A673 (cell line): ENCODE measurements at regions not wholly inside any gene's neighbourhood (a gene's known extent, or its start where the extent isn't known, plus 50 kb on each side); places are given as distances from the start of the nearest gene placed in this dataset.

Experiments
- BruUV-seq: library from RNA; stranded (reverse); fragments of 400-500 nt; replicated peaks from 2 replicates; lab custom pipeline; 2021; lab: Mats Ljungman, UMichigan
- CTCF ChIA-PET: fragments of 300-600 bp; sonication (Branson Sonifier 250); formaldehyde crosslinking; loops from one replicate; lab custom pipeline; 2022; ENCODE audit warnings: antibody characterized with exemption; lab: Charles Lee
- POLR2A ChIA-PET: fragments of 300-600 bp; sonication (Branson Sonifier 250); formaldehyde crosslinking; loops from one replicate; lab custom pipeline; 2022; ENCODE audit warnings: antibody characterized with exemption; ENCODE audit not compliant: low non-redundant PET; lab: Charles Lee
- DNase-seq: peaks from one replicate; pipeline ENCODE4 v3.0.0-alpha.2; 2015; ENCODE audit warnings: low spot score
- H3K27ac ChIP-seq: fragments of 200-600 bp; sonication (generic); 2 replicates; pipeline ENCODE4 v1.5.1; 2016; ENCODE audit warnings: mixed run types, low read depth, mild to moderate bottlenecking, mixed read lengths, antibody characterized with exemption, low read length; ENCODE audit not compliant: poor library complexity, severe bottlenecking
- H3K27me3 ChIP-seq: fragments of 200-600 bp; sonication (generic); replicated peaks from 2 replicates; pipeline ENCODE4 v1.6.1; 2017; ENCODE audit warnings: mixed run types, low read depth, mild to moderate bottlenecking, mixed read lengths, antibody characterized with exemption, low read length; ENCODE audit not compliant: insufficient read depth, poor library complexity
- H3K36me3 ChIP-seq: fragments of 200-600 bp; sonication (generic); 2 replicates; pipeline ENCODE4 v1.6.1; 2016; ENCODE audit warnings: mixed run types, mild to moderate bottlenecking, mixed read lengths, antibody characterized with exemption, low read length; ENCODE audit not compliant: insufficient read depth, poor library complexity, severe bottlenecking
- H3K4me1 ChIP-seq: fragments of 200-600 bp; sonication (generic); 2 replicates; pipeline ENCODE4 v1.6.1; 2017; ENCODE audit warnings: mixed run types, mild to moderate bottlenecking, mixed read lengths, antibody characterized with exemption, low read length; ENCODE audit not compliant: insufficient read depth, poor library complexity, severe bottlenecking
- H3K4me3 ChIP-seq: fragments of 200-600 bp; sonication (generic); 2 replicates; pipeline ENCODE4 v1.5.1; 2016; ENCODE audit warnings: low read depth, mixed run types, mild to moderate bottlenecking, mixed read lengths, low read length; ENCODE audit not compliant: poor library complexity, severe bottlenecking
- H3K9me3 ChIP-seq: fragments of 200-600 bp; sonication (generic); 2 replicates; pipeline ENCODE4 v1.6.1; 2016; ENCODE audit warnings: mixed run types, low read depth, mild to moderate bottlenecking, mixed read lengths, antibody characterized with exemption, low read length; ENCODE audit not compliant: poor library complexity, severe bottlenecking
- CTCF ChIP-seq: fragments of 300-800, 200-600 bp; sonication (generic); conservative IDR thresholded peaks from 2 replicates; pipeline ENCODE4 v1.5.1; 2017; ENCODE audit warnings: low read depth, mild to moderate bottlenecking, antibody characterized with exemption, low read length, moderate library complexity, mixed read lengths
- EZH2 ChIP-seq: fragments of 200-600 bp; sonication (generic); IDR thresholded peaks from 2 replicates; pipeline ENCODE4 v1.6.1; 2017; ENCODE audit warnings: borderline replicate concordance, low read depth, mild to moderate bottlenecking, mixed read lengths, antibody characterized with exemption, low read length; ENCODE audit not compliant: poor library complexity, severe bottlenecking
- intact Hi-C: fragments of 100-400 bp; cut with micrococcal nuclease; formaldehyde crosslinking; loops from one replicate; pipeline ENCODE4 v1.10.0; 2022; ENCODE audit not compliant: unreplicated experiment

GRCh38 chr18:76736309-76736708 lies 86.0 kb upstream of the ZNF236 start:
- no peak for DNase-seq
- Histone ChIP-seq H3K4me1 (peaks cover 11% of the 10 kb centered on the region), H3K9me3 (no peaks in the 10 kb centered on the region), H3K27ac (no peak overlapping the region), H3K36me3 (no peaks in the 10 kb centered on the region), H3K27me3 (no peaks in the 10 kb centered on the region), H3K4me3 (no peak overlapping the region)
- no peak for TF ChIP-seq EZH2
- TF ChIP-seq CTCF = no peak
- intact Hi-C loops = no loop called here
- POLR2A ChIA-PET = no interaction called here
- no TSS peak for BruUV-seq
- CTCF ChIA-PET = no interaction called here

GRCh38 chr18:76730901-76731300 lies 91.5 kb upstream of the ZNF236 start:
- Histone ChIP-seq H3K27me3 (no peaks in the 10 kb centered on the region), H3K4me1 (peaks cover 7% of the 10 kb centered on the region), H3K4me3 (no peak overlapping the region), H3K27ac (no peak overlapping the region), H3K9me3 (peaks cover 13% of the 10 kb centered on the region), H3K36me3 (no peaks in the 10 kb centered on the region)
- TF ChIP-seq EZH2 (no peak), CTCF (no peak)
- no TSS peak for BruUV-seq
- POLR2A ChIA-PET = no interaction called here
- peak; percentile 56 for DNase-seq
- CTCF ChIA-PET = no interaction called here
- intact Hi-C loops = no loop called here

GRCh38 chr18:76727589-76727988 lies 94.8 kb upstream of the ZNF236 start:
- H3K9me3 ChIP-seq = peaks cover 13% of the 10 kb centered on the region
- POLR2A ChIA-PET = no interaction called here
- TF ChIP-seq CTCF (no peak), EZH2 (no peak)

More at GRCh38 chr18:76727589-76727988, 94.8 kb upstream of the ZNF236 start:
- Histone ChIP-seq H3K4me1 (peaks cover 7% of the 10 kb centered on the region), H3K36me3 (no peaks in the 10 kb centered on the region), H3K27ac (no peak overlapping the region), H3K4me3 (no peak overlapping the region), H3K27me3 (no peaks in the 10 kb centered on the region)
- no peak for DNase-seq
- no TSS peak for BruUV-seq
- intact Hi-C loops = no loop called here
- CTCF ChIA-PET = no interaction called here
